ENCODE measurements at regions not wholly inside any gene's neighbourhood (a gene's known extent, or its start where the extent isn't known, plus 50 kb on each side); places are given as distances from the start of the nearest gene placed in this dataset.

- Histone ChIP-seq H3K9me3 (peaks cover 13% of the 10 kb centered on the region), H3K4me1 (no peaks in the 10 kb centered on the region), H3K27ac (no peak overlapping the region), H3K27me3 (no peaks in the 10 kb centered on the region), H3K4me3 (no peak overlapping the region), H3K36me3 (no peaks in the 10 kb centered on the region)
- TF ChIP-seq CTCF (IDR thresholded peaks at IDR 0.05) (no peak), POLR2AphosphoS5 (IDR thresholded peaks at IDR 0.05) (no peak), EP300 (IDR thresholded peaks at IDR 0.05) (no peak), POLR2A (IDR thresholded peaks at IDR 0.05) (no peak)
- no peak for DNase-seq (ENCODE audit: low spot score in 2 of 2)
- WGBS = 91% methylated on average over 3 of the region's 3 CpGs
Observed at GRCh38 chr9:7305677-7306076, 493.9 kb downstream of the DMAC1 start.

GRCh38 chr9:7304627-7304995 is 495.0 kb downstream of the DMAC1 start:
- Histone ChIP-seq H3K4me3 (no peak overlapping the region), H3K27ac (no peak overlapping the region), H3K4me1 (no peaks in the 10 kb centered on the region), H3K27me3 (no peaks in the 10 kb centered on the region), H3K36me3 (no peaks in the 10 kb centered on the region), H3K9me3 (peaks cover 4% of the 10 kb centered on the region)
- TF ChIP-seq CTCF (IDR thresholded peaks at IDR 0.05) (no peak), POLR2A (IDR thresholded peaks at IDR 0.05) (no peak), POLR2AphosphoS5 (IDR thresholded peaks at IDR 0.05) (no peak), EP300 (IDR thresholded peaks at IDR 0.05) (no peak)
- DNase-seq (ENCODE audit: low spot score in 2 of 2) = no peak
- WGBS = 76% methylated on average over 5 of the region's 5 CpGs

- no peaks in the 10 kb centered on the region for H3K27me3 ChIP-seq
- no peak overlapping the region for H3K27ac ChIP-seq
- H3K9me3 ChIP-seq = peaks cover 2% of the 10 kb centered on the region
- 46% methylated on average over 10 of the region's 10 CpGs for WGBS
- no peak for DNase-seq (ENCODE audit: low spot score in 2 of 2)
- TF ChIP-seq CTCF (IDR thresholded peaks at IDR 0.05) = no peak
- no peak for TF ChIP-seq POLR2A (IDR thresholded peaks at IDR 0.05)
- TF ChIP-seq POLR2AphosphoS5 (IDR thresholded peaks at IDR 0.05) = no peak
- TF ChIP-seq EP300 (IDR thresholded peaks at IDR 0.05) = no peak
- H3K4me3 ChIP-seq = no peak overlapping the region
- no peaks in the 10 kb centered on the region for H3K4me1 ChIP-seq
- H3K36me3 ChIP-seq = no peaks in the 10 kb centered on the region
Observed at GRCh38 chr9:7303907-7304626, 495.5 kb downstream of the DMAC1 start.

GRCh38 chr9:7300484-7300883 is 499.1 kb downstream of the DMAC1 start:
- Histone ChIP-seq H3K4me3 (no peak overlapping the region), H3K36me3 (no peaks in the 10 kb centered on the region)
- DNase-seq (ENCODE audit: low spot score in 2 of 2) = no peak

GRCh38 chr9:7298123-7298522 is 501.5 kb downstream of the DMAC1 start:
- 68% methylated on average over 3 of the region's 3 CpGs for WGBS
- Histone ChIP-seq H3K27me3 (no peaks in the 10 kb centered on the region), H3K4me1 (no peaks in the 10 kb centered on the region), H3K36me3 (no peaks in the 10 kb centered on the region), H3K27ac (no peak overlapping the region), H3K4me3 (no peak overlapping the region), H3K9me3 (no peaks in the 10 kb centered on the region)
- no peak for DNase-seq (ENCODE audit: low spot score in 2 of 2)
- TF ChIP-seq POLR2A (IDR thresholded peaks at IDR 0.05) (no peak), POLR2AphosphoS5 (IDR thresholded peaks at IDR 0.05) (no peak), EP300 (IDR thresholded peaks at IDR 0.05) (no peak), CTCF (IDR thresholded peaks at IDR 0.05) (no peak)

More at GRCh38 chr9:7300484-7300883, 499.1 kb downstream of the DMAC1 start:
- no peak for TF ChIP-seq POLR2AphosphoS5 (IDR thresholded peaks at IDR 0.05)
- TF ChIP-seq POLR2A (IDR thresholded peaks at IDR 0.05) = no peak
- no peak for TF ChIP-seq CTCF (IDR thresholded peaks at IDR 0.05)
- TF ChIP-seq EP300 (IDR thresholded peaks at IDR 0.05) = no peak
- Histone ChIP-seq H3K27me3 (no peaks in the 10 kb centered on the region), H3K9me3 (no peaks in the 10 kb centered on the region), H3K4me1 (no peaks in the 10 kb centered on the region), H3K27ac (no peak overlapping the region)
- 89% methylated on average over 3 of the region's 3 CpGs for WGBS
